Islet of Langerhans (tissue), 1 donor: ENCODE measurements at regions not wholly inside any gene's neighbourhood (a gene's known extent, or its start where the extent isn't known, plus 50 kb on each side); places are given as distances from the start of the nearest gene placed in this dataset.

Source experiments
- FAIRE-seq: peaks from one replicate; lab custom pipeline; 2011; peaks lifted over from hg19 to GRCh38; lab: Jason Lieb, UNC

GRCh38 chr2:9738535-9739496 is 104.5 kb upstream of the TAF1B start:
- FAIRE-seq = no peak

GRCh38 chr2:9739531-9739964 is 103.7 kb upstream of the TAF1B start:
- no peak for FAIRE-seq

DNA sequence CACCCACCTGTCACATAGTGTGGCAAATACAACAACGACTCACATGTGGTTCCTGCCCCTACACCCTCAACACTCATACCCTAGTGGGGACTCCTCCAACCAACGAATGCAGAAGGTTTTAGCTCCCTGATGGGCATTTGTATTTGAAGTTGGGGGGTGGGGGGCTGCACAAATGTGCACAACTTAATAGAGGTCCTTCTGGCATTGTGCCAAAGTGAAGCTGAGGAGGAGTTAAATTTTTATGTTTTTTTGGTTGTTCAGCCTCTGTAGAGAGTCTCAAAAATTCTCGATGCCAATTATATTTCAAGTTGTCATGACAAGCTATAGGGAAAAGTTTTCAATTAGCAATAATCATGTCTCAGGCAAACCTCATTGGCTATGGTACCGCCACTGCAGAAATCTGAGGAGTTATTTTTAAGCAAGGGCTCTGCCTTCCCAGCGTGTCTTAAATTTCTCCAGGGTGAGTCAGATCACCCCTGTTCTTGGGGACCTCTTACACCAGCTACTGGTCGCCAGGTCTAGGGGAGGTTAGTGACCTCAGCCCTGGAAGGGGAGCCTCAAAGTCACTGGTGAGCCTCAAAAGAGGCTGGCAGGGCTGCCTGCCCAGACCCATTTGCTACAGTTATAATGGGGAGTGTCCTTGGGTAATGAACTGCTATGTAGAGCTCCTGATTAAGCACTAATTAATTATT is 102.7 kb upstream of the TAF1B start:
- FAIRE-seq = no peak

DNA sequence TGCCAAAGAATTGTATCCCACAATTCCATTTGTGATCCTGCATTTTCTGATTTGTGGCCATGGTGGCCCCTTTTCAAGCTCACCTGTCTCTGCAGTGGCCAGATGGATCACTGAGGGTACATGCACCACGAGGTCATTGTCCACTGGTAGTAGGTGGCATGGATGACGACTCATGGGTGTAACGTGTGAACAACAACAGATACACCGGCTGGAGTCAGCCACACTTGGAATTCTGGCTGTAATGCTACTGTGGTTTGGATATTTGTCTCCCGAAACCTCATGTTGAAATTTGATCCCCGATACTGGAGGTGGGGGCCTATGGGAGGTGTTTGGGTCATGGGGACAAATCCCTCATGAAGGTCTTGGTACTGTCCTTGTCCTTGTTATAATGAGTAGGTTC is 102.2 kb upstream of the TAF1B start:
- no peak for FAIRE-seq

GRCh38 chr2:9742601-9743000 is 100.7 kb upstream of the TAF1B start:
- FAIRE-seq = no peak

- no peak for FAIRE-seq
Measured at GRCh38 chr2:9744256-9745004, 98.8 kb upstream of the TAF1B start.

- no peak for FAIRE-seq
Measured at GRCh38 chr2:9745153-9745899, 97.9 kb upstream of the TAF1B start.

- FAIRE-seq = no peak
Measured at GRCh38 chr2:9747396-9747795, 95.9 kb upstream of the TAF1B start.

- no peak for FAIRE-seq
Measured at GRCh38 chr2:9748577-9748976, 94.7 kb upstream of the TAF1B start.

- FAIRE-seq = no peak
Measured at GRCh38 chr2:9749546-9750223, 93.6 kb upstream of the TAF1B start.

DNA sequence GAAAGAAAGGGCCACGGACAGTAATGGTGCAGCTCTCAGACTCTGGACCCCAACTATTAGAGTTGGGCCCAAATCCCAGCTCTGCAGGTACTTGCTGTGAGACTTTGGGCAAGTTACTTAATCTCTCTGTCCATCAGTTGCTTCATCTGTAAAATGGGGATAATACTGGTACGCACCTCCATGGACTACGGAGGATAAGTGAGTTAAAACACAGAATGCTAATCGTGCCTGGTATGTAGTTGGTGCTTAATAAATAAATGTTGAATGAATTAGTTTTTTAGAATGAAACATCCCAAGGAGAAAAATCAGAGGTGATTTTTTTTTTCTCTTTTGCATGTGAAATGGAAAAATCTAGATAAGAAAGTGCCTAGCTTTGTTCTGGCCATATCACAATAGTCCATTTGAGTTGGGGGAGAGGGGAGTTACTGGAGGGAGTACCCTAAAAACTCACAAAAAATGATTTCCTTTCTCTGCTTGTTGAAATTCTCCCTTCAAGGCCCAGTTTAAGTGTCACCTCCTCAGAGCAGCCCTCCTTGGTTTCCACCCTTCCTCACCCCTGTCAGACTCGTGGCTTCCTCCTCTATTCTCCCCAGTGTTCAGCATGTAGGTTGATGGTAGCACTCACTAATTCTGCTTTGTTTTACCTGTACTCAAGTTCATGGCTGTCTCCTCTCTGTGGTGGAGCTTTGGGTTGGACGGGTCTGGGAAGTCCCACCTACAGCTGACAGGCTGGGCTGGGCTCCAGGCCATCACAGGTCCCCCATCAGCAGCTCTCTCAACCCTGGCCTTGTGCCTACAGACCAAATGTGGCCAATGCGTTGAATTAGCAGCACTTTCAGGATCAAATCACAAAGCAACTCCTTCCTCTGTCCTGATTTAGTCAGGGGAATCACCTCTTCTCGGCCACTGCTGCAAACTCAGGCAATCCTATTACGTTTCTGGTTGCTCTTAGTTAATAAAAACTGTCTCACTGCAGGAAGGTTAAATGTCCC is 92.8 kb upstream of the TAF1B start:
- FAIRE-seq = no peak

DNA sequence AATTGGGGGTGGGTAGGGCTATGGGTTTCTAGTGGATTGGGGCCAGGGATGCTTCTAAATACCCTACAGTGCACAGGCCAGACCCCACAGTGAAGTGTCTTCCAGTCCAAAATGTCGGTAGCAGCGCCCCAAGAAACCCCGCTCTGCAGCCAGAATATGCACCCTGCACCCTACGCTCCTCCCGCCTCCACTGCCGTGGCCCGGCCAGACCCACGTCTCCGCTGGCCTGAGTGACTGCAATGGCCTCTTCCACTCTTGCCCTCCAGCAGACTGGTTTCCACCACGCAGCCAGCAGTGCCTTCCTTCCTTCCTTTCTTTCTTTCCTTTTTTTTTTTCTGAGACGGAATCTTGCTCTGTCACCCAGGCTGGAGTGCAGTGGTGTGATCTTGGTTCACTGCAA is 91.4 kb upstream of the TAF1B start:
- FAIRE-seq = no peak

DNA sequence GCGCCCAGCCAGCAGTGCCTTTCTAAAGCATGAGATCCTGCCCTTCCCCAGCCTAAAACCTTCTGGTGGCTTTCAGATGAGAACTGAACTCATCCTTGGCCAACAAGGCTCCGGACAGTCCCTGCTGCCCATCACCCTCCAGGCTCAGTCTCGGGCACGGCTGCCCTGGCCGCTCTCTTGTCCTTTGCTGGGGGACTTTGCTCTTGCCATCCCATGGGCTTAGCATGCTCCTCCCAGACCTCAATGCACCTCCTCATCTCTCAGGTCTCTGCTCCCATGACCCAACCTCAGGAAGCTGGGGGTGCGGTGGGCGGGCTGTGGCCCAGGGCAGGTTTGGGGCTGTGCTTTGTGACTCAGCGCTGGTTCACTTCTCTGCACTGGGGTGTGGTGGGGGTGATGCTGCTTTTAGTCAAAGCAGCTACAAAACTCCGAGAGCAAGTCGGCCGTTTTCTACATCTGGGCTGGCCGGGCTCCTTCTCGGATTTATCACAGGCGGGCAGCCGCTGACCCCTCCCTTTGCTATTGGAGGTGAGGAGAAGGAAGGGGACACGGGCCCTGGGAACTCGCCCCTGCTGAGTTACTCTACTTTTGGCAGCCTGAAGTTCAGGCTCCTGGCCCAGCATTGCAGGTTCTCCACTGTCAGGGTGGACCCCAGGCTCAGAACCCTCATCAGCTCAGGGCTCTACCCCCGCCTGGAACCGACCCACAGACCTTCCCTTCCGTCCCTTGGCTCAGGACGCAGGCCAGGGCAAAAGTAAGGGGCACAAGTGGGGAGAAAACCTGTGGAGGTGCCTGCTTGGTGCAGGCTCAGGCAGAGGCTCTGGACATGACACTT is 90.6 kb upstream of the TAF1B start:
- no peak for FAIRE-seq

- no peak for FAIRE-seq
Measured at GRCh38 chr2:9753276-9753600, 90.0 kb upstream of the TAF1B start.

GRCh38 chr2:9753665-9754531 is 89.4 kb upstream of the TAF1B start:
- no peak for FAIRE-seq

DNA sequence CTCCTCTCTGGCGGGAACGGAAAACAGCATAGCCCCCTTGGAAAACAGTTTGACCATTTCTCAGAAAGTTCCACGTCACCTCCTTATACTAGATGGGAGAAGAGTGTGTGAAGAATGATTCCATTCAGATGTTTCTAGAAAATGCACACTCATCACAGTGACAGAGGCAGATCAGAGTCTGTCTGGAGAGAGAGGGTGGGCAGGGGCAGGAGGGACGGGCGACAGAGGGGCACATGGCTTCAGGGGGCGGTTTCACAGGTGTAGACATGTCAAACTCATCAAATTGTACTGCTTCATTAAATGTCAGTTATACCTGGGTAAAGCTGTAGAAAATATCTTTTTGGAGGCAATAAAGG is 88.8 kb upstream of the TAF1B start:
- no peak for FAIRE-seq

DNA sequence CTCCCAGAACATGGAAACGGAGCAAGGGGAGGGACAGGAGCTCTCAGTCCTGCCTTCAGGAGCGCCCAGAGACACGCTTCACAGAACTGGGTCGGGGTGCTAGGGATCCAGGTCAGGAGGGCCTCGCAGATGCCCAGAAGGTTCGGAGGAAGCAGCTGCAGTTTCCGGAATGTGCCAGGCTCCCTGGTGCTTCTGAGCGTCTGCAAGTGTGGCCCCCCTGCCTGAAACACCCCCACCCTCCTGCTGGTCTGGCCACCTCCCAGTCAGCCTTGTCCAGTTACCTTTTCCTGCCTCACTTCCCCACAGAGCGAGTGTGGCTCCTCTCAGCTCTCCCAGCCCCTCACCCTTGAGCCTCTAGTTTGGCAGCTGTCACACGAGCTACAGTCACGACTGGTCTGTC is 88.3 kb upstream of the TAF1B start:
- FAIRE-seq = no peak

DNA sequence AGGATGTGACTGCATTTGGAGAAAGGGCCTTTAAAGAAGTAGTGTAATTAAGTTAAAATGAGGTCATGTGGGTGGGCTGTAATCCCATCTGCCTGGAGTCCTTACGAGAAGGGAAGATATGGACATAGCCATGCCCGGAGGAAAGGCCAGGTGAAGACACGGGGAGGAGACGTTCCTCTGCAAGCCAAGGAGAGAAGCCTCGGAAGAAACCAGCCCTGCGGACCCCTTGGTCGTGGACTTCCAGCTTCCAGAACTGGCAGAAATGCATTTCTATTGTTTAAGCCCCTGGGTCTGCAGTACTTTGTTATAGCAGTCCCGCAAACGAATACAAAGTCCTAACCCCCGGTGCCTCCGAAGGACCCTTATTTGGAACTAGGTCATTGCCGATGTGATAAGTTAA is 87.6 kb upstream of the TAF1B start:
- no peak for FAIRE-seq
